H1 (cell line): ENCODE measurements at regions not wholly inside any gene's neighbourhood (a gene's known extent, or its start where the extent isn't known, plus 50 kb on each side); places are given as distances from the start of the nearest gene placed in this dataset.

Experiments used
- CTCF ChIA-PET: fragments of 300-600 bp; sonication (Branson Sonifier 250); formaldehyde crosslinking; loops from one replicate; lab custom pipeline; 2021; ENCODE audit not compliant: partially characterized antibody; lab: Charles Lee
- POLR2A ChIA-PET: fragments of 300-600 bp; sonication (Branson Sonifier 250); formaldehyde crosslinking; loops from one replicate; lab custom pipeline; 2021; ENCODE audit warnings: inconsistent platforms; ENCODE audit not compliant: partially characterized antibody; lab: Charles Lee
- DNase-seq, 2 experiments: peaks; one replicate each; pipeline versions ENCODE4 v3.0.0 to v3.0.0-alpha.2; 2010 to 2022; ENCODE audit warnings: low spot score in 2 of 2, low read depth in 1 of 2, mixed read lengths in 1 of 2
- FAIRE-seq: peaks from 2 replicates; lab custom pipeline; 2011; peaks lifted over from hg19 to GRCh38; lab: Jason Lieb, UNC
- H2AFZ ChIP-seq: 2 replicates; pipeline ENCODE4 v1.8.1; 2012; ENCODE audit warnings: low read length, inconsistent platforms
- H2AK5ac ChIP-seq: 2 replicates; pipeline ENCODE4 v1.6.1; 2013; ENCODE audit warnings: low read depth, low read length
- H2BK120ac ChIP-seq: replicated peaks from 2 replicates; pipeline ENCODE3; 2013; ENCODE audit warnings: low read depth, low read length, inconsistent platforms
- H2BK12ac ChIP-seq: 2 replicates; pipeline ENCODE4 v1.6.1; 2013; ENCODE audit warnings: low read depth, low read length
- H2BK15ac ChIP-seq: 2 replicates; pipeline ENCODE4 v1.6.1; 2013; ENCODE audit warnings: low read length
- H2BK20ac ChIP-seq: 2 replicates; pipeline ENCODE4 v1.6.1; 2013; ENCODE audit warnings: low read length
- H2BK5ac ChIP-seq: 2 replicates; pipeline ENCODE4 v1.6.1; 2013; ENCODE audit warnings: low read depth, low read length
- H3K14ac ChIP-seq: 2 replicates; pipeline ENCODE4 v1.6.1; 2013; ENCODE audit warnings: inconsistent platforms; ENCODE audit not compliant: insufficient read length
- H3K18ac ChIP-seq: 2 replicates; pipeline ENCODE4 v1.6.1; 2013; ENCODE audit warnings: low read length; ENCODE audit errors: extremely low read depth
- H3K23ac ChIP-seq: 2 replicates; pipeline ENCODE4 v1.6.1; 2013; ENCODE audit warnings: inconsistent platforms; ENCODE audit not compliant: insufficient read length
- H3K23me2 ChIP-seq: 2 replicates; pipeline ENCODE4 v1.6.1; 2013; ENCODE audit warnings: low read depth, low read length
- H3K27ac ChIP-seq: 2 replicates; pipeline ENCODE4 v1.6.1; 2011; ENCODE audit warnings: low read depth, low read length, inconsistent platforms
- H3K27me3 ChIP-seq, 4 experiments: replicated peaks in 1 of 4; 1 replicate in 1 of 4; 2 replicates in 3 of 4; pipeline versions ENCODE4 v1.6.1 to v1.8.1; 2011 to 2013; ENCODE audit warnings: low read length in 3 of 4, mild to moderate bottlenecking in 3 of 4, inconsistent platforms in 2 of 4, mixed read lengths in 2 of 4, moderate library complexity in 1 of 4; ENCODE audit not compliant: control insufficient read depth in 3 of 4, insufficient read depth in 3 of 4; ENCODE audit errors: extremely low read depth in 1 of 4
- H3K36me3 ChIP-seq, 4 experiments: 2 replicates each; pipeline versions ENCODE4 v1.6.1 to v1.8.1; 2011 to 2013; ENCODE audit warnings: mild to moderate bottlenecking in 4 of 4, low read length in 3 of 4, moderate library complexity in 2 of 4, control low read depth in 1 of 4, inconsistent platforms in 1 of 4; ENCODE audit not compliant: insufficient read depth in 4 of 4, control insufficient read depth in 2 of 4
- H3K4ac ChIP-seq: replicated peaks from 2 replicates; pipeline ENCODE3; 2013; ENCODE audit warnings: low read length, low read depth, mixed read lengths, inconsistent platforms; ENCODE audit not compliant: insufficient read length
- H3K4me1 ChIP-seq, 4 experiments: replicated peaks in 1 of 4; 1 replicate in 1 of 4; 2 replicates in 3 of 4; pipeline versions ENCODE4 v1.6.1 to v1.8.1; 2011 to 2013; ENCODE audit warnings: low read length in 3 of 4, inconsistent platforms in 2 of 4, mixed read lengths in 1 of 4; ENCODE audit not compliant: insufficient read depth in 4 of 4, control insufficient read depth in 3 of 4
- H3K4me2 ChIP-seq, 2 experiments: 2 replicates each; pipeline versions ENCODE4 v1.6.1 to v1.8.1; 2011 to 2013; ENCODE audit warnings: low read depth in 2 of 2, low read length in 2 of 2, control low read depth in 1 of 2, inconsistent platforms in 1 of 2, mild to moderate bottlenecking in 1 of 2; ENCODE audit not compliant: insufficient read depth in 1 of 2
- H3K4me3 ChIP-seq, 4 experiments: fragments of 200-600, 300-600 bp in 1 of 4; sonication (generic), shearing (Covaris generic), sonication (Bioruptor Twin) in 1 of 4; 2 replicates each; pipeline versions ENCODE4 v1.5.1 to v1.8.1; 2011 to 2016; ENCODE audit warnings: low read length in 4 of 4, low read depth in 3 of 4, control low read depth in 2 of 4, inconsistent platforms in 2 of 4, mild to moderate bottlenecking in 2 of 4, mixed read lengths in 1 of 4, moderate library complexity in 1 of 4; ENCODE audit not compliant: insufficient read depth in 2 of 4; ENCODE audit errors: extremely low read depth in 1 of 4
- H3K56ac ChIP-seq: replicated peaks from 2 replicates; pipeline ENCODE3; 2013; ENCODE audit warnings: low read depth, mild to moderate bottlenecking, mixed read lengths, low read length, inconsistent platforms; ENCODE audit not compliant: insufficient read length
- H3K79me1 ChIP-seq: 2 replicates; pipeline ENCODE4 v1.6.1; 2013; ENCODE audit warnings: low read depth, low read length, control low read depth
- H3K79me2 ChIP-seq, 2 experiments: 2 replicates each; pipeline versions ENCODE4 v1.6.1 to v1.8.1; 2012 to 2013; ENCODE audit warnings: low read length in 2 of 2, mild to moderate bottlenecking in 2 of 2, inconsistent platforms in 1 of 2; ENCODE audit not compliant: insufficient read depth in 2 of 2, control insufficient read depth in 1 of 2
- H3K9ac ChIP-seq, 4 experiments: replicated peaks in 1 of 4; 1 replicate in 1 of 4; 2 replicates in 3 of 4; pipeline versions ENCODE4 v1.6.1 to v1.8.1; 2011 to 2013; ENCODE audit warnings: low read depth in 3 of 4, low read length in 3 of 4, control low read depth in 2 of 4, mild to moderate bottlenecking in 2 of 4, moderate library complexity in 2 of 4, inconsistent platforms in 1 of 4; ENCODE audit errors: extremely low read depth in 1 of 4
- H3K9me3 ChIP-seq, 2 experiments: 2 replicates each; pipeline versions ENCODE4 v1.6.1 to v1.8.1; 2012 to 2013; ENCODE audit warnings: mild to moderate bottlenecking in 2 of 2, moderate library complexity in 2 of 2, control low read depth in 1 of 2, inconsistent platforms in 1 of 2, low read depth in 1 of 2, low read length in 1 of 2, mixed read lengths in 1 of 2; ENCODE audit not compliant: insufficient read depth in 2 of 2
- H4K20me1 ChIP-seq, 2 experiments: replicated peaks in 1 of 2; 2 replicates each; pipeline versions ENCODE3 to v1.8.1; 2011 to 2013; ENCODE audit warnings: inconsistent platforms in 2 of 2, low read length in 2 of 2, mild to moderate bottlenecking in 1 of 2; ENCODE audit not compliant: insufficient read depth in 2 of 2, control insufficient read depth in 1 of 2
- H4K5ac ChIP-seq: 2 replicates; pipeline ENCODE4 v1.6.1; 2013; ENCODE audit warnings: low read length, low read depth, mixed read lengths, inconsistent platforms; ENCODE audit not compliant: insufficient read length
- H4K8ac ChIP-seq: 2 replicates; pipeline ENCODE4 v1.8.0; 2013; ENCODE audit warnings: mild to moderate bottlenecking, moderate library complexity, low read length, inconsistent platforms; ENCODE audit not compliant: insufficient read depth; ENCODE audit errors: extremely low read depth
- H4K91ac ChIP-seq: replicated peaks from 2 replicates; pipeline ENCODE3; 2013; ENCODE audit warnings: low read length, mixed read lengths, inconsistent platforms; ENCODE audit not compliant: insufficient read length
- BCL11A ChIP-seq, 2 experiments: IDR thresholded peaks; one replicate each; pipeline ENCODE4 v1.6.1; 2011; ENCODE audit warnings: low read depth in 2 of 2, low read length in 2 of 2, mild to moderate bottlenecking in 2 of 2
- CBX8 ChIP-seq: fragments of 300-800, 300-1000 bp; sonication (generic); IDR thresholded peaks from 2 replicates; pipeline ENCODE4 v1.7.1; 2016; ENCODE audit warnings: low read depth, low read length, borderline replicate concordance
- EZH2 ChIP-seq: fragments of 200-600 bp; sonication (generic); IDR thresholded peaks from 2 replicates; pipeline ENCODE4 v1.7.1; 2012; ENCODE audit warnings: low read depth, mild to moderate bottlenecking, moderate library complexity, low read length, inconsistent platforms; ENCODE audit not compliant: severe bottlenecking
- GABPA ChIP-seq: IDR thresholded peaks from 2 replicates; pipeline ENCODE4 v1.6.1; 2011; ENCODE audit warnings: mild to moderate bottlenecking, low read length, moderate library complexity, borderline replicate concordance; ENCODE audit not compliant: insufficient read depth
- POLR2AphosphoS5 ChIP-seq: IDR thresholded peaks from 2 replicates; pipeline ENCODE4 v1.6.1; 2011; ENCODE audit warnings: low read depth, low read length
- POU5F1 ChIP-seq: IDR thresholded peaks from 2 replicates; pipeline ENCODE4 v1.6.1; 2011; ENCODE audit warnings: low read depth, mild to moderate bottlenecking, low read length, moderate library complexity
- RBBP5 ChIP-seq: IDR thresholded peaks from 2 replicates; pipeline ENCODE4 v1.7.1; 2012; ENCODE audit warnings: low read depth, mild to moderate bottlenecking, inconsistent platforms, low read length, moderate library complexity, borderline replicate concordance
- SAP30 ChIP-seq: fragments of 300-600 bp; sonication (generic); IDR thresholded peaks from 2 replicates; pipeline ENCODE4 v1.7.1; 2012; ENCODE audit warnings: low read length, moderate library complexity, mild to moderate bottlenecking, inconsistent platforms; ENCODE audit not compliant: insufficient read depth, insufficient replicate concordance
- SIN3A ChIP-seq, 2 experiments: IDR thresholded peaks in 1 of 2; conservative IDR thresholded peaks in 1 of 2; 2 replicates each; pipeline ENCODE4 v1.6.1; 2011 to 2012; ENCODE audit warnings: low read length in 2 of 2, improper control_type of control experiment in 1 of 2, low read depth in 1 of 2, mild to moderate bottlenecking in 1 of 2
- SIRT6 ChIP-seq: IDR thresholded peaks from one replicate; pipeline ENCODE4 v1.7.1; 2012; ENCODE audit warnings: low read length, inconsistent platforms
- TCF12 ChIP-seq: IDR thresholded peaks from 2 replicates; pipeline ENCODE4 v1.6.1; 2011; ENCODE audit warnings: low read depth, mild to moderate bottlenecking, low read length
- YY1 ChIP-seq: IDR thresholded peaks from 2 replicates; pipeline ENCODE4 v1.6.1; 2011; ENCODE audit warnings: low read depth, mild to moderate bottlenecking, low read length
- WGBS, 2 experiments: shearing (Covaris generic) in 1 of 2; methylation state at CpG; one replicate each; pipeline versions ENCODE4 v1.1.6 to v1.1.7; 2013 to 2015; ENCODE audit warnings: low lambda C conversion rate in 2 of 2, mixed read lengths in 2 of 2, inconsistent platforms in 1 of 2, low coverage in 1 of 2, missing lambda C conversion rate in 1 of 2; ENCODE audit not compliant: insufficient replicate concordance in 2 of 2, insufficient coverage in 1 of 2, insufficient read length in 1 of 2; ENCODE audit errors: extremely low coverage in 1 of 2, missing lambda C conversion rate in 1 of 2; 5-methylcytosine and 5-hydroxymethylcytosine counted together

DNA sequence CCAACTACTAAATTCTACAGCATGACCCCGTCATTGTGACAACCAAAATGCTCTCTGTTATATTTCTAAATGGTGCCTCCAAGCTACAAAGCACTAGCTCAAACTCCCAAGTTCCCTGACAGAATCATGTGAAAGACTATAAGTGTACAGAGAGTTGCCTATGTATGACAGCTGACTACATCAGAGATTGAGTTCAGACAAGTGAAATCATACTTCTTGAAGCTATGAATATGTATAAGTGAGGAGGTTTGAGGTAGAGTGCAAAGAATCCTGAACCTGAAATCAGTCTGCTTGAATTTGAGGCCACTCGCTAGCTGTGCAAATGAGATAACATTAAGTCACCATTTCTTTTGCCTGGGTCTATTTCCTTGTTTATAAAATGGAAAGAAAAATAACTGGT, 63.9 kb upstream of the TP63 start:
- Histone ChIP-seq H3K9me3 (no peaks in the 10 kb centered on the region), H3K4me3 (no peak overlapping the region), H3K36me3 (no peaks in the 10 kb centered on the region), H4K20me1 (no peaks in the 10 kb centered on the region), H4K91ac (no peak overlapping the region), H2AFZ (no peak overlapping the region), H3K4me2 (no peak overlapping the region), H4K8ac (no peak overlapping the region), H3K79me1 (no peaks in the 10 kb centered on the region), H2BK20ac (no peak overlapping the region), H3K4me1 (no peaks in the 10 kb centered on the region), H3K4ac (no peak overlapping the region), H2BK5ac (no peak overlapping the region), H2BK120ac (no peak overlapping the region), H3K23me2 (no peaks in the 10 kb centered on the region), H3K14ac (no peak overlapping the region), H2BK15ac (no peak overlapping the region), H3K27me3 (no peaks in the 10 kb centered on the region), H4K5ac (no peak overlapping the region), H2BK12ac (no peak overlapping the region), H3K56ac (no peak overlapping the region), H3K27ac (no peak overlapping the region), H3K18ac (no peak overlapping the region), H3K79me2 (no peaks in the 10 kb centered on the region), H3K9ac (no peak overlapping the region), H3K23ac (no peak overlapping the region), H2AK5ac (no peak overlapping the region)
- WGBS, 2 experiments = 89% methylated on average over 2 of the region's 2 CpGs; no CpG with 5 or more reads in 1 of the 2 experiments
- TF ChIP-seq BCL11A (IDR thresholded peaks at IDR 0.05; ENCODE audit: low read depth in 2 of 2, low read length in 2 of 2) = no peak
- no peak for TF ChIP-seq SAP30
- no peak for TF ChIP-seq EZH2
- TF ChIP-seq TCF12 = no peak
- TF ChIP-seq SIN3A (conservative IDR thresholded peaks at IDR 0.05 in 1 of 2, IDR thresholded peaks at IDR 0.05 in 1 of 2; ENCODE audit: low read depth in 1 of 2, low read length in 2 of 2) = no peak
- no peak for TF ChIP-seq POU5F1
- no peak for TF ChIP-seq YY1
- no peak for TF ChIP-seq CBX8
- no peak for TF ChIP-seq POLR2AphosphoS5
- no peak for TF ChIP-seq RBBP5
- TF ChIP-seq GABPA = no peak
- no peak for TF ChIP-seq SIRT6
- CTCF ChIA-PET = no interaction called here
- FAIRE-seq (no peak), DNase-seq (no peak)
- POLR2A ChIA-PET = no interaction called here
